Epidermal melanocyte (primary cell): ENCODE measurements at regions not wholly inside any gene's neighbourhood (a gene's known extent, or its start where the extent isn't known, plus 50 kb on each side); places are given as distances from the start of the nearest gene placed in this dataset.

Source experiments
- DNase-seq: peaks from one replicate; pipeline ENCODE4 v3.0.0; 2011; ENCODE audit warnings: low spot score; ENCODE audit not compliant: insufficient read length

DNA sequence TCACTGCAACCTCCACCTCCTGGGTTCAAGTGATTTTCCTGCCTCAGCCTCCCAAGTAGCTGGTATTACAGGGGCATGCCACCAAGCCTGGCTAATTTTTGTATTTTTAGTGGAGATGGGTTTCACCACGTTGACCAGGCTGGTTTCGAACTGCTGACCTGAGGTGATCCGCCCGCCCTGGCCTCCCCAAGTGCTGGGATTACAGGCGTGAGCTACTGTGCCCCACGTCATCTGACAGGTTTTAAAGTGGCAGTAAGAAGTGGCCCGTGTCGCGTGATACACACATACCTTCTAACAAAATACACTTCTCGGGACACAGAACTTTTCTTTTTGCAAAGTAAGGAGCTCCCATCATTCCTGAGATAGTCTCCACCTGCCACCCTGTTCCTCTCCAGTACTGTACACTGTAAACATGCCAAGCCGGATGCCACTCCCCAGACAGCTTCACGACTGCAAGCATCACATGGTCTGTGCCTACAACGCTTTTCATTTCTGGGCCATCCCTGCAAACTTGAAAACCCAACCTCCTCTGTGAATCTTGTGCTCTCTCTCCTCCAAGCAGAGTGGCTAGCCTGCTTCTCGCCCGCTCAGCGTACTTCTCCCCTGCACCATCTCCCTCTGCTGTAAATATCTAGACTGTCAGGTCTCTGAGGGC, 256.3 kb upstream of the KLF14 start:
- DNase-seq: no peak

- DNase-seq: no peak
Measured at GRCh38 chr7:130993671-130994365, 259.8 kb upstream of the KLF14 start.

DNA sequence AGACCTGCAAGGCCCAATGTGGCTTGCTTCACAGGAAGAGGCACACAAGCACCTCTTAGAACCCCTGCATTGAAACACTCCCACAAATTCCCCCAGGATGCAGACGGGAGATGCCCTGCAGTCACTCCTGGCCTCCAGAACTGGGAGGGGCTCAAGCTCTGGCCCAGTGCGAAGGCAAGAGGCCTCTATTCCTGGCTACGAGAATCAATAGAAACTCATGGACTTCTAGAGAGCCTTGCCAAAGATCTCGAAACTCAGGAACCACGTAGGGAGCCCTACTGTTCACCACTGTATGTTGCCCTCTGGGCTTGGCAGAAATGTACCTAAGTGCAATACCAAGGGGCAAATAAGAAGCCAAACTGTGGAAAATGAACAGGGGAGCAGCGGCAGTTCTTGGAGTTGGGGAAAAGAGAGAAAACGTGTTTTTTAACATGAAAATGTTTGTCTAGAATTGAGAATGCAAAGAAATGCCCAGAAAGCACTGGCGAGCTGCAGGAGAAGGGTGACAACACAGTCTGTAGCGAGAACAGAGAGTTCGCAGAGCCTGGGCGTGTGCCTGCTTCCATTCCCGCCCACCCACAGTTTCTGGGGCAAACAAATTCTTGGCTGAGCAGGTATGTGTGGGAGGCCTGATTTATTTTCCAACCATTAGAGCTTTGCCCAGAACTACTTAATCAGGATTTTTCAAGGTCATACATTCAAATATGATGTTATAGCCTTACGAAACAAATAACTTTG, 260.5 kb upstream of the KLF14 start:
- DNase-seq: no peak

DNA sequence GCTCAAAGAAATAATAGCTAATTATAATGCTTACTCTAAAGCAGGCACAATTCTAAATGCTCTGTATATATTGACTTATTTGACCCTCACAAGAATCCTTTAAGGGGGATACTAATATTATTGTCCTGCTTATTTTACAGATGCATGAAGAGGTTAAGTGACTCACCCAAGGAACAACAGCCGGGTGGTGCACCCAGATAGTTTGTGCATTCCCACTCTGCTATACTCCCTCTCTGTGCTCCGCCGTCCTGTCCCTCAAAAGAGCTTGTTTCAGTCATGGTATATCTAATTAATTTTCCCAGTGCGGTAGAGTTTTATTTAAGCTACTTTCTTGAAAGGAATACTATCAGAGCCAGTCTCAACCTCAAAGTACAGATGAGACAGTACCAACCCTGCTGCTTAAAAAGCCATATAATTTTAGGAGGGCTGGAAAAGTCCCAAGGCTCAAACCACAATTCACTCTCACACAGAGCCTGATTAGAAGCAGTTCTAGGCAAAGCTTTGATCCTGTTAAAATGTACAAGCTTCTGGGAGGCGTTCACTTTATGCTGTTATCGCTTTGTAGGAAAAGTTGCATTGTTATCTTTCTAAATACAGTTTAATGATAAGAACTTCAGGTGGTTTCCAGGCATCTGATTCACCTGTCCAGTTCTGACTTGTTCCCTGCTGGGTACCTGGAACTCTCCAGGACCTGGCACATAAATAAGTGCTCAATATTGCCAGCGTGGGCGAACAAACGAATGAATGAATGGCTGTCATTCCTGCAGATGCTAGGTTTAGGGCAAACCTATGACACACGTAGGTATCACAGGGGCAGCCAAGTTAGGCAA, 261.5 kb upstream of the KLF14 start:
- no peak for DNase-seq

DNA sequence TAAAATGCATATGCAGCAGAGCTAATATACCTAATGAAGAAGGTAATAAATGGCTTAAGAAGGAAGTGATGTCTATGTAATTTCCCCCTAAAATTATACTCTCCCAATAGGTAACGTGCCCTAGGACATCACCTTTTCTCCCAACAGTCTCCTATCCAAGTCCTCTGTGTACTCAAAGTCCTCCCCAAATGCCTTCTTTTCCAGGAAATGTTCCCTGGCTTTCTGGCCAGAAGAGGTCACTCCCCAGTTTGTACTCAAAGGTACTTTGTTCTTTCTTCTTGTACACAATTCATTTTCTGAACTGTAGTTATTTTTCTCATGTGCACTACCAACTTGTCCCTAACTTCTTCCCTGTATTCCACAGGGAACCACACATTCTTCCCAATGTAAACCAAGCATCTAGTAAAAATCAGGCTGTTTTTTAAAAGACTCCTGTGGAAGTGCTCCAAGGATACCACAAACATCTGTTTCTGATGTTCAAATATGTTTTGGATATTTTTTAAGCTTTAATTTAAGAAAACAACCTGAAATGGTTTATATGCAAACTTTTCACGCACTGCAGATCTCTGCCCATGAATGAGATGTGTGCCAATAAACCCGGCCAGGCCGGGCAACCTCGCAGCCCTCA, 262.3 kb upstream of the KLF14 start:
- DNase-seq: no peak

GRCh38 chr7:130996833-130997231, 262.8 kb upstream of the KLF14 start:
- DNase-seq: no peak

DNA sequence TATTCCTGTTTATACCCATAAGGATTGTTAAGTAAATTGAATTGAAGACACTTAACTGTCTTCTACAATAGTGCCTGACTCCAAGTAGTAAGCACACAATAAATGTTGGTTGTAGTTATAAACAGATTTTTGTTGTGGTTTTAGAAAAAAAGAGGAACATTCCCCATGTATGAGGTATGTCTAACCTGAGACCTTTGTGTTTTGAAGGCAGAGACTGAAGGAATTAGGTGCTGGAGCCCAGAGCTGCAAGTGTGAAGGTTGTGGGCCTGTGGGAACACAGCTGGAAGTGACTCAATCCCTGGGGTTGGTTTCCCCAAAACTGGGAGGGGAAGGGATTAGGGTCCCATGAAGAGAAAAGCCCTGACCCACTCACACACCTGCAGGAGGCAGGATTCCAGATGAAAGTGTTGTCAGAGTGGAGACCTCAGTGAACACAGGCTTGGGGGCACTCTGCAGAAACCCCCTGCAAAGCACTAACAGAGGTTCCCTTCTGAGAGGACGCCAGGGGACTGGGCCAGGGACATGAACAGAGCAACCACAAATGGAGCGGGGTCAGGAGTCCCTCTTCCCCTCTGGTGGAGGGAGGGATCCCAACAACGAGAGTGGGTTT, 265.1 kb upstream of the KLF14 start:
- DNase-seq: no peak

DNA sequence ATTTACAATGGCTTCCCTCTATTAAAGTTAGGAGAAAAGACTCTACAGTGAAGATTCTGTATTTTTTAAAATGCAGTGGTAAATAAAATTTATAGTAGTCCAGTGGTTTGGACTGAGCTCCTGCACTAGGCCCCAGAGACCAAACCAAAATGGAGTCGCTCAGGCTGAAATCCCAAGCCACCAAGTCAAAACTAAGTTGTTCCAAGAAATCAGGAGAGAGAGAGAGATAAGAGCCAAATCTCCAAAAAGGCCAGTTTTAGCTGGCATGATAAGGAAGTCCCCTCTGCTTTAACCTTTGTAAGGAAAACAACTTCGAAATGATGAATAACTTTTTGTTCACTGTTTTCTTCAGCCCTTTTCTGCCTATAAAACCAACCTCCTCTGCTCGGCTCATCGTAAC, 265.9 kb upstream of the KLF14 start:
- DNase-seq: no peak

- DNase-seq: no peak
Measured at GRCh38 chr7:131000389-131000788, 266.4 kb upstream of the KLF14 start.

DNA sequence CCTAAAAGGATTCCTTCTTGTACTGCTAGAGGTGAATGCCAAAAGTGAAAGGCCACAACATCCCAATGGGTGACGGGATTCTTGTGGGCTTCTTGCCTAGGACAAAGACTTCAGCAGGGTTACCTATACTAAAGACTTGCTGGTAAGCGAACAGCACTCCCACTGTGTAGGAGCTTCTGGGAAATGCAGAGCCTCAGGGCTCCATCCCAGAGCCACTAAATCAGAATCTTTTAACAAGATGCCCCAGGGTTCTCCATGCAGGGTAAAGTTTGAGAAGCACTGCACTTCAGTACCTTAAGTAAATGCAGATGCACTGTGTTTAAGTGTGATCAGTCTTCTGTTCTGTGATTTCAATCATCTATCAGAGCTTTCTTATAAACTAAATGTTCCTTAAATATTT, 266.9 kb upstream of the KLF14 start:
- no peak for DNase-seq

DNA sequence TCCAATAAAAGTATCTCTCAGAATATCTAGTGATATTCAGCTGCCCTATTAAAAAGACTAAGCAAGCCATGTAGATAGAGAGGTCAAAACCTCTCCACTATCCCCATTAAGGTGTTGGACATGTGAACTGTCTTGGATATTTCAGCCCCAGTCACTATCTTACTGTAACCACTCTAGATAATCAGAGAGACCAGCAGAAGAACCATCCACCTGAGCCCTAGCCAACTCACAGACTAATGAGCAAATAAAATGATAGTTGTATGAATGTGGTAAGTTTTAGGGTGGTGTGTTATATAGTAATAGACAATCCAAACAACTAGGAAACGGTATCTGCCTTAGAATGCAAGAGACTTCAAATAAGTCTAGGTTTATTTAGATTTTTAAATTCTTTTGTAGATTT, 268.6 kb upstream of the KLF14 start:
- DNase-seq: no peak

DNA sequence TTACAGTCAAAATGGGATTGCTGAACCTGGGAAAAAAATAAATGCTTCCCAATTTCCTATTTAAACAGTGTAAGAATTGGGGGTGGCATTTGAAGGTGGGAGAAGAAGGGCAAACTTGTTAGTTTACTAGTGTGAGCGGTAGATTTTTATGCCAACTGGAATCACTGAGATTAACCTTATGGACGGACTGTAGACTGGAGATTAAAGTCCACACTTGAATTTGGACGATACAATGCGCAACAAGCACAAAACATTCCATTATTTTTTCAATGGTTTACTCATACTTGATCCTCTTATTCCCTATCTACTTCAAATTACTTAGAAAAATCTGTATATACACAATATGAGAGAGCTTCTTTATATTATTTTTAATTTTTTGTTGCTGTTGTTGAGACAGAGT, 269.6 kb upstream of the KLF14 start:
- DNase-seq: no peak

- DNase-seq: no peak
Measured at GRCh38 chr7:131004371-131004770, 270.4 kb upstream of the KLF14 start.

- DNase-seq: no peak
Measured at GRCh38 chr7:131007439-131008330, 273.7 kb upstream of the KLF14 start.

GRCh38 chr7:131008840-131009711, 275.1 kb upstream of the KLF14 start:
- DNase-seq: no peak

- DNase-seq: no peak
Measured at GRCh38 chr7:131010029-131010716, 276.2 kb upstream of the KLF14 start.

DNA sequence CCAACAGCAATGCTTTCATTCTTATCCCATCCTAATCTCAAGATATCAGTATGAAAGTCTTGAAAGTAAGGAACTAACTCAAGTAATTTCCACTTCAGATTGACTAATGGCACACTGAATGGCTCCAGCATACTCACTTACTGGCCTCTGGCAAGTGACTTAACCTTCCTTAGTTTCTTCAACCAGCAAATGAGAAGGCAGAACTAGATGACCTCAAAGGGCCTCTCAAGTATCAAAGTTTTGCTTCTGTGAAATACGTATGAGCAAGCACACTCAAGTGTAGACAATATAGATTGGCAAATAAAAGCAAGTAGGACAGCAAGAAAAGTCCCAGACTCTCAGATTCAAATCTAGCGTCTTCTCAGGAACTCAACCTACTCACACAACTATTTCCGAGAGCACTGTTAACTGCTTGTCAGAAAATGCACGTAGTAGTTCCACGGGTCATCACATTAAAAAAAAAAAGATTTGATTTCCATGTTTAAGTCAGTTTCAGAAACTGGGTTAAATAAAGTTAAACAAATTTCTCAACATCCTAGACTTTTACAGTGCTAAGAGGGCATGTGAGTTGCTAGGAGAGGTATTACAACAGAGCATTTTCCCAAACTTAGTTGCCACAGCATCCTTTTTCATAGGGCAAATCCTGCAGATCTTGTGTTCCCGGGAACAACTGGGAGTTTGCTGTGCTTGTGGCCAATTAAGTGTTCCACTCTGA, 276.9 kb upstream of the KLF14 start:
- DNase-seq: no peak

DNA sequence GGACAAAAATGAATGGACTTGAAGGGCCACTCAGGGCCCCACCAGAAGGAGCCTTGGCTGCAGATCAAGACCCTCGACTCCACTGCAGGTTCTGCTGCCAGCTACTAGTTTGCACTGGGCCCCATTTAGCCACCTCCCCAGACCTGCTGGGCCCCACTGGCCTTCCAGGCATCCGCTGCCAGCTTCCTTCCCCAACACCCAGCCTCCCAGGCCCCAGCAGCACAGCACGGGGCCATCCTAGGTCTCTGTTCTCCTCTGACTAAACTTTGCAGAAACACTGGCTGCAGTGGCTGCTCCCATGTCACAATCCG, 277.4 kb upstream of the KLF14 start:
- DNase-seq: no peak
